NCI-H446 treated with DMSO at 0.1 percent for 48 hours (cell line): ENCODE measurements at regions not wholly inside any gene's neighbourhood (a gene's known extent, or its start where the extent isn't known, plus 50 kb on each side); places are given as distances from the start of the nearest gene placed in this dataset.
"Not testable (repeated sequence)": the region's sequence is repeated elsewhere in the genome, so short reads cannot be mapped to it uniquely, and the experiment has no call there.

ENCODE experiments used
- DNase-seq: peaks from one replicate; lab custom pipeline; 2025; lab: John Stamatoyannopoulos, UW

DNA sequence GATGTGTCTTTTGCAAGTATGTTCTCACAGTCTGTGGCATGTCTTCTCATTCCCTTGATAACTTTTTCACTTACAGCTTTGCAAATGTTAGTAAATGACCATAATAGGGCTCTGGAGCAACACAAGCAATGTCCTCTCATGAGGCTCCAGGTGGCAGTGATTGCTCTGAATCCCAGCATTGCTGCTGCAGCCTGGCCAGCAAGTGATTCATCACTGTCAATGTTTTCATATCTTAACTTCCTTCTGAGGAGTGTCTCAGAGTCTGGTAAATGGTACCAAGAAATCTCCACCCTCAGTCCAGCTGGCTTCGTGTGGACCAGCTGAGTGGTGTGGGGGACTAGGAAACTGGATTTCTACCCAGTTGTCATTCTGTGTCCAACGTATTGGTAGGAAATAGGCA is 139.6 kb downstream of the MYLK4 start:
- no peak for DNase-seq

- no peak for DNase-seq
Observed at GRCh38 chr6:2608503-2608902, 142.2 kb downstream of the MYLK4 start.

DNA sequence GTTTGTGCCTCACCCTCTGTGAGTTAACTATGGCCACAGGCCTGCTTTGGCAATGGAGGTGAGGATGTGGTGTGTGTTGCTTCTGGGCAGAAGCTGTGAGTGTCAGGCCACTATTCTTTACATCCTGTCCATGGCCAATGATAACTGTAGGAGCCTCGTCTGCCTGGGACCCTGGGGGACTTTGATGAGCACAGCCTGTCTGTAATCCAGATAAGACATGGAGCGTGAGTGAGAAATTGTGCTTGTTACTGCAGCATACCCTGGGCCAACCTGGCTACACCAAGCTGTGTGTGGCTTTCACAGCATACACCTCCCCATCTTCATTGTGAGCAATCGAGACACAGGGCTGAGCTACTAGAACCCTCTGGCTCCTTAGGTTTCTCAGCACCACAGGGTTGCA is 150.4 kb downstream of the MYLK4 start:
- no peak for DNase-seq

DNA sequence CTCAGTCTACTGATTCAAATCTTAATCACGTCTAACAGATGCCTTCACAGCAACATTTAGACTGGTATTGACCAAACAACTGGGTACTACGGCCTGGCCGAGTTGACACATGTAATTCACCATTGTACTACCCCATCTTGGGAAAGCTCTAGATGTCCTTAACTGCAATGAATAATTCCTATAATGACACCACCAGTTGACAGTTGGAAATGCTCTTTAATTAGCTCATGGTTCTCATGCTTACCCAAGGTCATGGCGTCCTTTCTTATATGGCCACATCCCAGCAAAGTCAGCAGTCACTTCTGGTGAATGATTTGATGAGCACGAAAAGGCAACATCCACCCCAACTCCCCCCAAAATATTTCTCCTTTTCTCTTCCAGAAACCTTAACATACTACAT is 150.9 kb downstream of the MYLK4 start:
- no peak for DNase-seq

- no peak for DNase-seq
Observed at GRCh38 chr6:2598867-2599266, 151.9 kb downstream of the MYLK4 start.

DNA sequence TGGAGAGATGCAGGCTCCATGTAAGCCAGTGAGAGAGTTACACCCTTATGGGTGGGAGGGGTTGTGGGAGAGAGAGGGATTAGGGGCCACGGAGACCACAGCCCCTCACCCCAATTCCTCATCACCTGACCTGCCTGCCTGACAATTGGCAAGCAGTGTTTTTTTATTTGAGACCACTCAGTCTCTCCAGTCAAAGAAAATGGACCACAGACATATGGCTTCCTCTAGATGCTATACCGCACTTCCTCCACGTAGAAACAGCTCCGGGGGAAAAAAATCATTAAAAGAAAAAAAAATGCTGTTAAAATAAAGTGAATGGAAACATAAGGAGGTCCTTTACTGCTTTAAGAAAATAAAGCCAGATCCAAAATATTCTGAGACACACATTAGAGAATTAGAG is 152.7 kb downstream of the MYLK4 start:
- no peak for DNase-seq

- not testable (repeated sequence) for DNase-seq
Observed at GRCh38 chr6:2597457-2597856, 153.3 kb downstream of the MYLK4 start.

DNA sequence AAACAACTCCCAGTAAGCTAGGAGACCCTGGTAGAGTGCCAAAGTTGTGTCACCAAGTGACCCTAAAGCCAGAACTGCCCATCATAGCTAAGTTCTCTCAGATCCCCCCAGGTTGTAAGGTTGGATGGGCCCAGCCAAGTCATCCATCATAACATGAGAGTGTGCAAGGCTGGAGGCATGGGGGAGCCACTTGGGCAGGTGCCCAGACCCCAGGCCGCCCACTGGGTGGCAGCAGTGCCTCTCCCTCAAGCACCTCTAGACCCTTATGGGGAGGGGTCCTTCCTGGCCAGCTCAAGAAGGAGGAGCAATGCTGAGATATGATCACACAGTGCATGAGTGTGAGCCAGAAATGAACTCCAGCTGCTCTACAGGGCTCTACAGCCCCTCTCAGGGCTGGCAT is 154.5 kb downstream of the MYLK4 start:
- no peak for DNase-seq

GRCh38 chr6:2594868-2595267 is 155.9 kb downstream of the MYLK4 start:
- DNase-seq = no peak

DNA sequence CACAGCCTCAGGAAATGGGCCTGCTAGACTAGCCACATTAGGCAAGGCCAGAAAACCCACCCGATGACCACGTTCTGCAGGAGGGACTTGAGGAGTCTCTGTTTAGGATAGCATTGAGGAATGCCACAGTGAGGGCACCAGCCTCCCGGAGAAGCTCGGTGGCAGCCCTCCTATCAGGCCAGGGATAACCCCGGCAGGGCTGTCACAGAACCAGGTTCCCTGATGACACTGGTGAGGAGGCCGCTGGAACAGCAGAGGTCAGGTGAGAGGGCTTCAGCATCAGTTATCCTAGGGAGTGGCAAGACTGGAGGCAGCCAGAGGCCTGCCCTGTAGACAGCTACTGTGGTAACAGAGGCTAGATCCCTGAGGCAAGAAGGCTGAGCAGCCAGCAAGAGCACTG is 157.6 kb downstream of the MYLK4 start:
- no peak for DNase-seq

GRCh38 chr6:2589171-2589661 is 161.5 kb downstream of the MYLK4 start:
- DNase-seq = no peak

- no peak for DNase-seq
Observed at GRCh38 chr6:2583459-2583858, 167.3 kb downstream of the MYLK4 start.

DNA sequence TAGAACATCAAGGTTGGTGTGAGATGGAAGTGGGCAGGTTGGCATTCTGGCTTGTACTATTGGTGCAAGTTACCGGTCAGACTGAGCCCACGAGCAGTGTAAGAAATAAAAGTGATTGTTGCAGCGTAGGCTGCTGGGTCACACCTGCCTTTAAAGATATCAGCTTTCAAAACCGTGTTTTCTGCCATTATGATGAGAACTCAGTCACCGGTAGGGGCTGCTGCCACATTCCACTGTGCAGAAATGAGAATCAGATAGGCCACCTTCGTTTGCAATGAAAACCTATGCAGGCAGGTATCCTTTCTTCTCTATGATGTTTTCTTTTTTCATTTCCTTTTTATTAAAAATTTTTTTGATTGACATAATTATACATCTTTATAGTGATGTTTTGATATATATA is 168.5 kb downstream of the MYLK4 start:
- no peak for DNase-seq

DNA sequence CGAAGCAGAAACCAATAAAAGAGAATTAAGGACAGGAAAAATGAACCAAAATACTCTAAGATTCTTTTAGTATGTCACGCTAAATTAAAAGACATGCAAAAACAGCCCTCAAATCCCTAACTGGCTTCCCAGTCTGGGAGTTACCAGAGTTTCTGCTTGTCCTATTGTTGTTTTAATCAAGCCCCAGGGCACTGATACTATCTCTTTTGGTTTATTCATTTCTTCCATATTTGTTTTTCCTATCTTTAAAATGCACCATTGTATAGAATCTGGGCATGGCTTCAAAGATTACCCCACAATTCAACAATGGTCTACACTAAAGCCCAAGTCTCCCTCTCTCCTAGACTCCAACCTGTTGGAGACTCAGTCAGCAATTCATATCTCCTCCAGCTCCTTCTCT is 169.1 kb downstream of the MYLK4 start:
- DNase-seq = no peak

GRCh38 chr6:2581011-2581410 is 169.7 kb downstream of the MYLK4 start:
- DNase-seq = no peak

DNA sequence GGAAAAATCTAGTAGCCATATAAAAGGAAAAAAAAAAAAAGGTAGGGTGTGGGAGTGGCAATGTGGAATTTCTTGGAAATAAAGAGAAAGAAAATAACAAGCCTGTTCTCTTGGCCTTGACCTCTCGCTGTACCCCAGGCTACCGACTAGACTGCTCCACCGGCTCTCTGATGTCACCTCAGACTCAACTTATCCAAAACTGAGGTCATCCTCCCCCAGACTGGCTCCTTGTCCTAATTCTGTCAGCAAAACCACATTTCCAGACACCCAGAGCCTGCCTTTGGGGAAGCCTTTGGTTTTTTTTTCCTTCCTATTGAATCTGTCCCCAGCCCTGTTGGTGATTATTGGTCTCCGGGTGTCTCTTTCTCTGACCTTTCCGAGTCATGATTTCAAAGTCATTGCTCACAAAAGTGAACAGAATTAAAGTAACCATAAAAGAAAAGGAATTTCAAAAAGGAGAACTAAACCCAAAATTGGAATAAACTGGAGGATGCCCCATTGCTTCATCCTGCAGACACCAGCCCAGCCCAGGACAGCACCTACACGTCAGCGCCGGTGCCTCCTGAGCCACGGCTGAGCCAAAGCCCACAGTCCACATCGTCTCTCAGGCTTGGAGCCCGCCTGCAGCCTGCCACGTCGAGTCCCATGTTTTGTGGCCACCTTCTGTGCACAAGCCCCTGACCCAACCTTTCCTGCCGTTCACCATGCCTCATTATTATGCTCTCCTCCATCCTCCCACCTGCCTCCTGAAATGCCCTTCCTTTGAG is 170.7 kb downstream of the MYLK4 start:
- no peak for DNase-seq

GRCh38 chr6:2579241-2579761 is 171.4 kb downstream of the MYLK4 start:
- no peak for DNase-seq

GRCh38 chr6:2578767-2579166 is 172.0 kb downstream of the MYLK4 start:
- DNase-seq = no peak

DNA sequence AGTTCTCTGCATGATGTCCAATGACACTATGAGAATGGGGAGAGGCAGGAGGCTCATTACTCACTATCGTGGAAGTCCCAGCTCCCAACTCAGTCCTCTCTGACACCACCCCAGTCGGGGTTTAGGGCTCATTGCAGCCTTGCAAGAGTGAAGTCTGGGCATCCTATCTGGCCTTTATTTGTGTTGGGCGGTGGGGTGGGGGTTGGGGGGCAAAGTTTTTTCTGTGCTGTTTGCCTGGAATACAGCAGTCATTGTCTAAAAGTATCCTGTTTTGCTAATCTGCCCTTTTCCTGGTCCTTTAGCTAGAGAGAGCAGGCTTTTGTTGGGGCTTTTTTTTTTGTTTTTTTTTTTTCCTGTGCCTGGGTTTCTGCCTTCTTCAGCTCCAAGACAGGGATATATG is 174.2 kb downstream of the MYLK4 start:
- DNase-seq = no peak

DNA sequence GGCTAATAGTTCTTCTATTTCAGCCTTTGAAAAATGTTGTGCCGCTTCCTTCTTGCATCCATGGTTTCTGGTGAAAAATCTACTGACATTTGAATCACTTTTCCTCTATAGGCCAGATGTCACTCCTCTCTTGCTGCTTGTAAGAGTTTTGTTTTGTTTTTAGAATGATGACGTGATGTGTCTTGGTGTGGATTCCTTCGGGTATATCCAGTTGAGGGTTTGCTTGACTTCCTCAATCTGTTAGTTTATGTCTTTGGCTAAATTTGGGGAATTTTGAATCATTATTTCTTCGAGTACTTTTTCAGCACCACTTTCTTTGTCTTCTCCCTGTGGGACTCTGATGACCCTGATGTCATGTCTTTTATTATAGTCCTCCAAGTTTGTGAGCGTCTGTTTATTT is 175.5 kb downstream of the MYLK4 start:
- no peak for DNase-seq

DNA sequence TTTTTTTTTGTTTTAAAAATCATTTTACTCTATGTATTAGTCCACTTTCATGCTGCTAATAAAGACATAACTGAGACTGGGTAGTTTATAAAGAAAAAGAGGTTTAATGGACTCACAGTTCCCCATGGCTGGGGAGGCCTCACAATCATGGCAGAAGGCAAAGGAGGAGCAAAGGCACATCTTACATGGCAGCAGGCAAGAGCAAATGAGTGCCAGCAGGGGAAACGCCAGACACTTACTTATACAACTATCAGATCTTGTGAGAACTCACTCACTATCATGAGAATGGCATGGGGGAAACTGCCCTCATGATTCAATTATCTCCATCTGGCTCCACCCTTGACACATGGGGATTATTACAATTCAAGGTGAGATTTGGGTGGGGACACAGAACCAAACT is 181.3 kb downstream of the MYLK4 start:
- DNase-seq = not testable (repeated sequence)

DNA sequence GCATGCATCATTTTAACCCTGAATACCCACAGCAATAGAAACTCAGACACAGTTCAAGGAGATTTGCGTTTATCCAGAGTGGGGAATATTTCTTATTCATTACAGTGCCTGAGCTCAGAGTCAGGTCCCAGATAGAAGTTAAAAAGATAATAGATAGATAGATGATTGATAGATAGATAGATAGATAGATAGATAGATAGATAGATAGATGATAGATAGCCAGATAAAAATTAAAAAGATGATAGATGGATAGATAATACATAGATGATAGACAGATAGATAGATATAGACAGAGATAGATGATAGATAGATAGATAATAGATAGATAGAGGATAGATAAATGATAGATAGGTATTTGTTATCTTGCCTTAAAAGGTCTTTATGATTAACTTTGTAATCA is 184.7 kb downstream of the MYLK4 start:
- DNase-seq = no peak

DNA sequence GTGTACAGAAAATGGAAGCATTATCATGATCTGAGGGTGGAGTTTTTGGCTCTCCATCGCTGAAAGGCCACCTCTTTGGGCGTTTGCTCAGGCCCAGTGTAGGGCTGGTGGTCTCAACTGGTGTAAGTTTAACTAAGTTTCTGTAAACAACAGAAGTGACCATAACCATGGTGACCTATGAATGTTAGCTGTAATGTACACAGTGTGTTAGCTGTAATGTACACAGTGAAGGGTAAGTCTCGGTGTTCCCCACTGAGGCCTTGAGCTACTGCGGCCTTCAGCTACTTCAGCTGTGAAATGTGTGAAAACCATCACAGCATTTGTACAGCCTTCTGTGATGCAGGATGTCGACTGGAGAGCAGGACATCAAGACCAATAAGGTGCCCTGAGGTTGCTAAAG is 185.2 kb downstream of the MYLK4 start:
- DNase-seq = no peak

GRCh38 chr6:2563635-2564034 is 187.1 kb downstream of the MYLK4 start:
- no peak for DNase-seq
